Omental fat pad (tissue), 3 donors: ENCODE measurements at regions not wholly inside any gene's neighbourhood (a gene's known extent, or its start where the extent isn't known, plus 50 kb on each side); places are given as distances from the start of the nearest gene placed in this dataset.

Experiments
- ATAC-seq: fragments of 150-250 bp; one replicate; pipeline ENCODE4 v1.9.1; 2016; ENCODE audit warnings: mild to moderate bottlenecking, moderate library complexity; ENCODE audit not compliant: low FRiP score
- DNase-seq: peaks from one replicate; pipeline ENCODE4 v3.0.0-alpha.2; 2019; ENCODE audit warnings: low spot score
- CTCF ChIP-seq, 3 donors: fragments of 450-650 bp; IDR thresholded peaks; one replicate each; pipeline ENCODE4 v1.5.1; 2016 to 2017; ENCODE audit warnings: antibody characterized with exemption in 3 of 3, mild to moderate bottlenecking in 3 of 3, moderate library complexity in 2 of 3

- DNase-seq (no peak), ATAC-seq (no peak)
- TF ChIP-seq CTCF (IDR thresholded peaks at IDR 0.05), result no peak
Measured at GRCh38 chr3:118011910-118012309, 1022.7 kb downstream of the IGSF11 start.

GRCh38 chr3:118029049-118029448, 1005.6 kb downstream of the IGSF11 start:
- no peak for TF ChIP-seq CTCF (IDR thresholded peaks at IDR 0.05)
- no peak for ATAC-seq
- DNase-seq, result no peak

- DNase-seq, result no peak
- ATAC-seq, result no peak
- no peak for TF ChIP-seq CTCF (IDR thresholded peaks at IDR 0.05)
Measured at GRCh38 chr3:118036215-118036614, 998.4 kb downstream of the IGSF11 start.

GRCh38 chr3:118055381-118055780, 979.3 kb downstream of the IGSF11 start:
- TF ChIP-seq CTCF (IDR thresholded peaks at IDR 0.05), result no peak
- DNase-seq (no peak), ATAC-seq (no peak)

DNA sequence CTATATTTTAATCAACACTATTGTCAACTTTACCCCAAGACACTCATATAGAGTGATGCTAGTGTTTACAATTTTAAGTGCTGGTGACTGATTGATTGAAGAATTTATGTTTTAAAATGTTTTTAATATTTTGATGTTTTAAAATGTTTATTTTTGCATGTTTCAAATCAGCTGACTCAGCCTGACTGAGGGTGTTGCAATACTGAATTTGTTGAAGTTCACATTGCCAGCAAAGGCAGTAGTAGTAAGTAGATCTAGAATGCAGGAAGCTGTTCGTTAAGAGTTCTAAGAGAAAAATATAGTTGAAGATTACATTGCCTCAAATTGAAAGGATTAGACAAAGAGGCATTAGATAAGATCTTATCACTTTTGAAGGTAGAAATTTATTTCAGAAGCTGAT, 977.6 kb downstream of the IGSF11 start:
- ATAC-seq, result no peak
- DNase-seq, result no peak
- no peak for TF ChIP-seq CTCF (IDR thresholded peaks at IDR 0.05)

- DNase-seq (no peak), ATAC-seq (no peak)
- TF ChIP-seq CTCF (IDR thresholded peaks at IDR 0.05), result no peak
Measured at GRCh38 chr3:118059096-118059495, 975.5 kb downstream of the IGSF11 start.

DNA sequence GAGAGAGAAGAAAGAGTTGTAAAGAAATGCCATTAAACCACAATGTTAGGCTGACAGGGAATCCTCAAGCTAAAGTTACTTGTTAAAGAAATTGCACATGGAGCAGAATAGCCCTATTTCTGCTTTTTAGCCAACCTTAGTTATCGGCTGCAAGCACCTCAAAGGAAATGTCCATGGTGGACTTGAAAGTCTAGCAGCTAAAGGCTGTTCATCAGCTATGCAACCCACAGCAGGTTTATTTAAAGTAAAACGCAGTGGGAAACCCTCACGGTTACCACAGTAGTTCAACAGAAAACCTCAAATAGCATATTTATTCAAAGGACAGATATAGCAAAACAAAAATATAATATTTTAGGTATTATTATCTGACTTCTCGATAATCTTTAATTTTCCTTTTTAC, 967.2 kb downstream of the IGSF11 start:
- no peak for TF ChIP-seq CTCF (IDR thresholded peaks at IDR 0.05)
- ATAC-seq (no peak), DNase-seq (no peak)
